Erythroblast (primary cell): ENCODE measurements at regions not wholly inside any gene's neighbourhood (a gene's known extent, or its start where the extent isn't known, plus 50 kb on each side); places are given as distances from the start of the nearest gene placed in this dataset.
"Not testable (repeated sequence)": the region's sequence is repeated elsewhere in the genome, so short reads cannot be mapped to it uniquely, and the experiment has no call there.

ENCODE experiments used
- GATA1 ChIP-seq: IDR thresholded peaks from 2 replicates; pipeline ENCODE4 v1.6.1; 2011; ENCODE audit warnings: low read depth, mild to moderate bottlenecking, control low read depth, low read length, moderate library complexity
- POLR2A ChIP-seq: IDR thresholded peaks from 2 replicates; pipeline ENCODE4 v1.6.1; 2011; ENCODE audit warnings: mild to moderate bottlenecking, low read length

DNA sequence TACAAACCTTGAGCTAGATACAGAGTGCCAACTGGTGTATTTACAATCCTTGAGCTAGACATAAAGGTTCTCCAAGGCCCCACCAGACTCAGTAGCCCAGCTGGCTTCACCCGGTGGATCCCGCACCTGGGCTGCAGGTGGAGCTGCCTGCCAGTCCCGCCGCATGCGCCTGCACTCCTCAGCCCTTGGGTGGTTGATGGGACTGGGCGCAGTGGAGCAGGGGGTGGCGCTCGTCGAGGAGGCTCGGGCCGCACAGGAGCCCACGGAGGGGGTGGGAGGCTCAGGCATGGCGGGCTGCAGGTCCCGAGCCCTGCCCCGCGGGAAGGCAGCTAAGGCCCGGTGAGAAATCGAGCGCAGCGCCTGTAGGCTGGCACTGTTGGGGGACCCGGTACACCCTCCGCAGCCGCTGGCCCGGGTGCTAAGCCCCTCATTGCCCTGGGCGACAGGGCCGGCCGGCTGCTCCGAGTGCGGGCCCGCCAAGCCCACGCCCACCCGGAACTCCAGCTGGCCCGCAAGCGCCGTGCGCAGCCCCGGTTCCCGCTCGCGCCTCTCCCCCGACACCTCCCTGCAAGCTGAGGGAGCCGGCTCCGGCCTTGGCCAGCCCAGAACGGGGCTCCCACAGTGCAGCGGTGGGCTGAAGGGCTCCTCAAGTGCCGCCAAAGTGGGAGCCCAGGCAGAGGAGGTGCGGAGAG, 116.5 kb upstream of the NEIL3 start:
- TF ChIP-seq GATA1, POLR2A: not testable (repeated sequence)
